ENCODE measurements at regions not wholly inside any gene's neighbourhood (a gene's known extent, or its start where the extent isn't known, plus 50 kb on each side); places are given as distances from the start of the nearest gene placed in this dataset.

DNA sequence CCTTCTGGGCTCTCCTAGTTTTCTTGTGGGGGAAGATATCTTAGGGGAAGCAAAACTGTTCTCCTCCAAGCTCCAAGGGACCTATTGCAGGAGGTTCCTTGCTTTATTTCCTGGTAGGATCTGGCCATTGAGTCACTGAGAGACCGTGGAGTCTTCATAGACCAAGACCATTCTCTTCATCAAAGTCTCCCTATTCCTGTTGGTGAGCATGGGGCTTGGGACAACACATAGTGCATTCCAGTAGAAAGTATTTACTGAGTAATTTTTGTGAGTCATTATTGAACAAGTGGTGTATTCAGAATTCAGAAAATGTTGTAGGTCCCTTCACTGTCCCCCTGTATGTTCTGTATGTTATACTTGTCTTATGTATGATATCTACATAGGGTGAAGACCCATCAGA, 133.6 kb downstream of the CDH26 start:
- Histone ChIP-seq H3K9me3 (ENCODE audit: control insufficient read depth, insufficient read depth, low read depth, low read length) (no peaks in the 10 kb centered on the region; the same call in 1 of the 2 replicates), H3K4me1 (ENCODE audit: control insufficient read depth, insufficient read depth, low read length) (no peaks in the 10 kb centered on the region), H3K27ac (ENCODE audit: extremely low read depth, low read depth, low read length) (no peak overlapping the region), H3K36me3 (ENCODE audit: control insufficient read depth in 2 of 2, insufficient read depth in 1 of 2, low read length in 2 of 2) (no peaks in the 10 kb centered on the region), H3K4me3 (ENCODE audit: low read depth, low read length) (no peak overlapping the region)
- no peak for TF ChIP-seq BCL11A (tag by site-specific recombination; IDR thresholded peaks at IDR 0.05; ENCODE audit: low read depth)
- TF ChIP-seq ZNF658 (tag by site-specific recombination; IDR thresholded peaks at IDR 0.05), result no peak
- TF ChIP-seq ZXDB (tag by site-specific recombination; IDR thresholded peaks at IDR 0.05), result no peak
- no peak for TF ChIP-seq YY2 (tag by site-specific recombination; IDR thresholded peaks at IDR 0.05)
- TF ChIP-seq SCRT1 (tag by site-specific recombination; IDR thresholded peaks at IDR 0.05; ENCODE audit: borderline replicate concordance), result no peak
- TF ChIP-seq ZNF571 (tag by site-specific recombination; IDR thresholded peaks at IDR 0.05), result no peak
- TF ChIP-seq ZNF239 (tag by site-specific recombination; IDR thresholded peaks at IDR 0.05), result no peak
- TF ChIP-seq, protein P1, sequence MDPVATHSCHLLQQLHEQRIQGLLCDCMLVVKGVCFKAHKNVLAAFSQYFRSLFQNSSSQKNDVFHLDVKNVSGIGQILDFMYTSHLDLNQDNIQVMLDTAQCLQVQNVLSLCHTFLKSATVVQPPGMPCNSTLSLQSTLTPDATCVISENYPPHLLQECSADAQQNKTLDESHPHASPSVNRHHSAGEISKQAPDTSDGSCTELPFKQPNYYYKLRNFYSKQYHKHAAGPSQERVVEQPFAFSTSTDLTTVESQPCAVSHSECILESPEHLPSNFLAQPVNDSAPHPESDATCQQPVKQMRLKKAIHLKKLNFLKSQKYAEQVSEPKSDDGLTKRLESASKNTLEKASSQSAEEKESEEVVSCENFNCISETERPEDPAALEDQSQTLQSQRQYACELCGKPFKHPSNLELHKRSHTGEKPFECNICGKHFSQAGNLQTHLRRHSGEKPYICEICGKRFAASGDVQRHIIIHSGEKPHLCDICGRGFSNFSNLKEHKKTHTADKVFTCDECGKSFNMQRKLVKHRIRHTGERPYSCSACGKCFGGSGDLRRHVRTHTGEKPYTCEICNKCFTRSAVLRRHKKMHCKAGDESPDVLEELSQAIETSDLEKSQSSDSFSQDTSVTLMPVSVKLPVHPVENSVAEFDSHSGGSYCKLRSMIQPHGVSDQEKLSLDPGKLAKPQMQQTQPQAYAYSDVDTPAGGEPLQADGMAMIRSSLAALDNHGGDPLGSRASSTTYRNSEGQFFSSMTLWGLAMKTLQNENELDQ (tag by site-specific recombination; IDR thresholded peaks at IDR 0.05; ENCODE audit: low read depth), result no peak
- no peak for TF ChIP-seq ZNF514 (tag by site-specific recombination; IDR thresholded peaks at IDR 0.05)
- TF ChIP-seq OSR2 (tag by site-specific recombination; IDR thresholded peaks at IDR 0.05), result no peak
- no peak for TF ChIP-seq ZNF324 (tag by site-specific recombination; IDR thresholded peaks at IDR 0.05)
- TF ChIP-seq ZNF16 (tag by site-specific recombination; IDR thresholded peaks at IDR 0.05; ENCODE audit: low read depth), result no peak
- ChIA-PET POLR2A (no interaction called here), CTCF (no interaction called here)

DNA sequence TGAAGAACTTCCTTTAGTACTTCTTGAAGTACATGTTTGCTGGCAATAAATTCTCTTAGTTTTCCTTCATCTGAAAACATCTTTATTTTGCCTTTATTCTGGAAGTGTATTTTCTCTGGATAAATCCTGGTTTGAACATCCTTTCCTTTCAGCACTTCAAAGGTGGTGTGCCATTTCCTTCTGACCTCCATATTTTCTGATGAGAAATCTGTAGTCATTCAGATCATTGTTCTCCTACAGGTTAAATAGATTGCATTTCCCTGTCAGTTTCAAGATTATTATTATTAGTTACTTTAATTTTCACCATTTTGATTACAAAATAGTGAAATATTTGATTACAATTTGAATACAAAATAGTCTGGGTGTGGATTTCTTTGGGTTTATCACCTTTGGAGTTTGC, 134.5 kb downstream of the CDH26 start:
- TF ChIP-seq ZNF677 (tag by site-specific recombination; IDR thresholded peaks at IDR 0.05) (no peak), SETDB1 (IDR thresholded peaks at IDR 0.05; ENCODE audit: insufficient read length, low read length) (peak; percentile 88), ZNF792 (tag by site-specific recombination; IDR thresholded peaks at IDR 0.05) (no peak), TRIM28 (IDR thresholded peaks at IDR 0.05; ENCODE audit: borderline replicate concordance, low read length) (peak; percentile 84)

GRCh38 chr20:60095456-60095855, 137.2 kb downstream of the CDH26 start:
- Histone ChIP-seq H3K36me3 (ENCODE audit: control insufficient read depth in 2 of 2, insufficient read depth in 1 of 2, low read length in 2 of 2) (no peaks in the 10 kb centered on the region), H3K27ac (ENCODE audit: extremely low read depth, low read depth, low read length) (no peak overlapping the region), H3K9me3 (ENCODE audit: control insufficient read depth, insufficient read depth, low read depth, low read length) (no peaks in the 10 kb centered on the region; the same call in none of the 2 replicates), H3K4me1 (ENCODE audit: control insufficient read depth, insufficient read depth, low read length) (no peaks in the 10 kb centered on the region), H3K4me3 (ENCODE audit: low read depth, low read length) (no peak overlapping the region)
- CTCF ChIA-PET, result interaction anchor here (0.6 to 1.1 kb wide), 3 partner anchors 15 to 111 kb away, joined by 3 to 5 read pairs (median 5); no protein-coding TSS in a partner anchor
- POLR2A ChIA-PET, result no interaction called here
- TF ChIP-seq IKZF3 (tag by site-specific recombination; IDR thresholded peaks at IDR 0.05) (0 out of 2 replicates have a peak, but pooled peaks have one; percentile 24), ZNF37A (tag by site-specific recombination; IDR thresholded peaks at IDR 0.05) (no peak)

More for the DNA sequence above, 134.5 kb downstream of the CDH26 start:
- CTCF ChIA-PET, result no interaction called here
- Histone ChIP-seq H3K9me3 (ENCODE audit: control insufficient read depth, insufficient read depth, low read depth, low read length) (no peaks in the 10 kb centered on the region; the same call in 1 of the 2 replicates), H3K27ac (ENCODE audit: extremely low read depth, low read depth, low read length) (no peak overlapping the region), H3K4me1 (ENCODE audit: control insufficient read depth, insufficient read depth, low read length) (no peaks in the 10 kb centered on the region), H3K4me3 (ENCODE audit: low read depth, low read length) (no peak overlapping the region), H3K36me3 (ENCODE audit: control insufficient read depth in 2 of 2, insufficient read depth in 1 of 2, low read length in 2 of 2) (no peaks in the 10 kb centered on the region)
- POLR2A ChIA-PET, result no interaction called here

DNA sequence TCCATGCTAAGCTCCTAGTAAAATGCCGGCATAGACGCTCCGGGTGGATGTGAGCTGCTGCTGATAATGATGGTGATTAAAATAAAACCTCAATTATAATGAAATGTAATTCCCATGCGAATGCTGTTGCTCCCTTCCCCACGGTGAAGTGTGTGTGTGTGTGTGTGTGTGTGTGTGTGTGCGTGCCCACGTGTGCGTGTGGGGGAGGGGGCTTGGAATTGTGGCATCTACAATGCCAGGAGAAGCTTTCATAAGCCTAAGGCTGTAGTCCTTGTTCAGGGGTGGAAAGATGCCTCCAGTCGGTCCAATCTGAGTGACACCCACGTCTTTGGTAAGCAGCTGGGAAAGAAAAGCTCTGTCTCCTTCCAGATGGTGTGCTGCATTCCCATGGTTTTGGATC, 137.9 kb downstream of the CDH26 start:
- CTCF ChIA-PET, result interaction anchor here (0.6 to 1.1 kb wide), 3 partner anchors 16 to 824 kb away, joined by 3 to 5 read pairs (median 4); no protein-coding TSS in a partner anchor
- POLR2A ChIA-PET, result no interaction called here
- TF ChIP-seq, protein P2, sequence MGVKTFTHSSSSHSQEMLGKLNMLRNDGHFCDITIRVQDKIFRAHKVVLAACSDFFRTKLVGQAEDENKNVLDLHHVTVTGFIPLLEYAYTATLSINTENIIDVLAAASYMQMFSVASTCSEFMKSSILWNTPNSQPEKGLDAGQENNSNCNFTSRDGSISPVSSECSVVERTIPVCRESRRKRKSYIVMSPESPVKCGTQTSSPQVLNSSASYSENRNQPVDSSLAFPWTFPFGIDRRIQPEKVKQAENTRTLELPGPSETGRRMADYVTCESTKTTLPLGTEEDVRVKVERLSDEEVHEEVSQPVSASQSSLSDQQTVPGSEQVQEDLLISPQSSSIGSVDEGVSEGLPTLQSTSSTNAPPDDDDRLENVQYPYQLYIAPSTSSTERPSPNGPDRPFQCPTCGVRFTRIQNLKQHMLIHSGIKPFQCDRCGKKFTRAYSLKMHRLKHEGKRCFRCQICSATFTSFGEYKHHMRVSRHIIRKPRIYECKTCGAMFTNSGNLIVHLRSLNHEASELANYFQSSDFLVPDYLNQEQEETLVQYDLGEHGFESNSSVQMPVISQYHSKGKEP (tag by site-specific recombination; IDR thresholded peaks at IDR 0.05), result no peak
- TF ChIP-seq ZFHX2 (tag by site-specific recombination; conservative IDR thresholded peaks at IDR 0.05) (peak; percentile 37), ZSCAN4 (tag by site-specific recombination; IDR thresholded peaks at IDR 0.05) (peak; percentile 63)
- Histone ChIP-seq H3K9me3 (ENCODE audit: control insufficient read depth, insufficient read depth, low read depth, low read length) (no peaks in the 10 kb centered on the region; the same call in none of the 2 replicates), H3K36me3 (ENCODE audit: control insufficient read depth in 2 of 2, insufficient read depth in 1 of 2, low read length in 2 of 2) (no peaks in the 10 kb centered on the region), H3K4me1 (ENCODE audit: control insufficient read depth, insufficient read depth, low read length) (no peaks in the 10 kb centered on the region), H3K4me3 (ENCODE audit: low read depth, low read length) (no peak overlapping the region), H3K27ac (ENCODE audit: extremely low read depth, low read depth, low read length) (no peak overlapping the region)

Measured in HEK293 (cell line).